BLaER1 treated with 17β-estradiol and CSF1 and Interleukin-3, amounts not matched to agents 10 nM and 100 nM (cell line): ENCODE measurements at regions not wholly inside any gene's neighbourhood (a gene's known extent, or its start where the extent isn't known, plus 50 kb on each side); places are given as distances from the start of the nearest gene placed in this dataset.

Experiments
- H3K27ac ChIP-seq, 11 experiments: shearing (Covaris generic); formaldehyde crosslinking; 2 replicates each; pipeline ENCODE4 v1.8.1; 2022
- H3K27me3 ChIP-seq, 11 experiments: shearing (Covaris generic); formaldehyde crosslinking; 2 replicates each; pipeline ENCODE4 v1.8.1; 2022
- H3K36me3 ChIP-seq, 11 experiments: shearing (Covaris generic); formaldehyde crosslinking; 2 replicates each; pipeline ENCODE4 v1.8.1; 2022
- H3K4me1 ChIP-seq, 10 experiments: shearing (Covaris generic); formaldehyde crosslinking; 2 replicates each; pipeline ENCODE4 v1.8.1; 2022
- H3K4me2 ChIP-seq, 11 experiments: shearing (Covaris generic); formaldehyde crosslinking; 2 replicates each; pipeline ENCODE4 v1.8.1; 2022
- H3K4me3 ChIP-seq, 10 experiments: shearing (Covaris generic); formaldehyde crosslinking; 2 replicates each; pipeline ENCODE4 v1.8.1; 2022
- H3K9ac ChIP-seq, 11 experiments: shearing (Covaris generic); formaldehyde crosslinking; 2 replicates each; pipeline ENCODE4 v1.8.1; 2022
- H3K9me3 ChIP-seq, 11 experiments: shearing (Covaris generic); formaldehyde crosslinking; replicated peaks in 1 of 11; 2 replicates each; pipeline ENCODE4 v1.8.1; 2022
- H4K20me1 ChIP-seq, 11 experiments: shearing (Covaris generic); formaldehyde crosslinking; 2 replicates each; pipeline ENCODE4 v1.8.1; 2022
- Cebpa-rat ChIP-seq, 11 experiments: shearing (Covaris generic); IDR thresholded peaks; 2 replicates each; pipeline ENCODE4 v1.8.1; 2022

GRCh38 chr2:61759718-61760117 is 94.1 kb downstream of the FAM161A start:
- peaks cover 3 to 9% (median 4%) of the 10 kb centered on the region in 11 experiments; a peak in 21 of 22 replicates for H3K9me3 ChIP-seq
- H3K4me2 ChIP-seq = peak overlapping the region in 2 of 11 experiments; percentile 6 to 22; a peak in 1 of 22 replicates
- H3K9ac ChIP-seq = no peak overlapping the region
- no peaks in the 10 kb centered on the region for H3K27me3 ChIP-seq
- TF ChIP-seq Cebpa-rat (IDR thresholded peaks at IDR 0.05) = no peak
- H4K20me1 ChIP-seq = no peaks in the 10 kb centered on the region
- no peak overlapping the region for H3K27ac ChIP-seq
- H3K4me1 ChIP-seq = peaks cover 0 to 23% (median 6%) of the 10 kb centered on the region in 10 experiments; a peak in 12 of 20 replicates
- no peak overlapping the region for H3K4me3 ChIP-seq
- no peaks in the 10 kb centered on the region for H3K36me3 ChIP-seq

- Histone ChIP-seq H3K9me3 (peaks cover 0 to 8% (median 3%) of the 10 kb centered on the region in 11 experiments; a peak in 7 of 22 replicates), H3K9ac (no peak overlapping the region), H3K36me3 (no peaks in the 10 kb centered on the region; a peak in 1 of 22 replicates), H4K20me1 (no peaks in the 10 kb centered on the region), H3K27me3 (no peaks in the 10 kb centered on the region), H3K4me1 (peaks cover 0 to 23% (median 6%) of the 10 kb centered on the region in 10 experiments; a peak in 11 of 20 replicates), H3K4me2 (peak overlapping the region in 3 of 11 experiments; percentile 13 to 26 (median 22); a peak in 1 of 22 replicates), H3K27ac (no peak overlapping the region), H3K4me3 (no peak overlapping the region)
- peak in 2 of 11 experiments; percentile 15 to 29; a peak in 1 of 22 replicates for TF ChIP-seq Cebpa-rat (IDR thresholded peaks at IDR 0.05)
Observed at GRCh38 chr2:61759005-61759404, 94.9 kb downstream of the FAM161A start.

DNA sequence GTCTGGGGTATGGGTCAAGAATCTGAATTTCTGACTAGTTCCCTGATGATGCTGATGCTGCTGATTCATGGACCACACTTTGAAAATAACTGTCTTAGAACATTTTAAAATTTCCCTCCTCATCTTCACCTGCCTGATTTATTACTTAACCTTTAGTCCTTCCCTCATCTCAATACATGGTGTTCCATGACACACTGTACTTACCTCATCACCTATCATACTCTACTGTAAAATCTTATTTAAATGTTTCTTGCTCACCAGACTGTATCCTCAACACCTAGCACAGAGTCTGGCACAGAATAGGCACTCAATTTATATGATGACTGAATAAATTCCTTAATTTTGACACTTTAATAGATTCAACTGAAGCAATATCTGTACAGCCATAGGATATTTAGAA is 95.7 kb downstream of the FAM161A start:
- no peaks in the 10 kb centered on the region for H4K20me1 ChIP-seq
- H3K4me2 ChIP-seq = no peak overlapping the region
- no peaks in the 10 kb centered on the region; a peak in 1 of 22 replicates for H3K36me3 ChIP-seq
- H3K27me3 ChIP-seq = no peaks in the 10 kb centered on the region
- no peak overlapping the region for H3K4me3 ChIP-seq
- no peak overlapping the region for H3K27ac ChIP-seq
- no peak overlapping the region for H3K9ac ChIP-seq
- peaks cover 0 to 22% (median 4%) of the 10 kb centered on the region in 10 experiments; a peak in 11 of 20 replicates for H3K4me1 ChIP-seq
- no peak for TF ChIP-seq Cebpa-rat (IDR thresholded peaks at IDR 0.05)
- H3K9me3 ChIP-seq = peaks cover 6 to 14% (median 11%) of the 10 kb centered on the region in 11 experiments; a peak in 18 of 22 replicates

DNA sequence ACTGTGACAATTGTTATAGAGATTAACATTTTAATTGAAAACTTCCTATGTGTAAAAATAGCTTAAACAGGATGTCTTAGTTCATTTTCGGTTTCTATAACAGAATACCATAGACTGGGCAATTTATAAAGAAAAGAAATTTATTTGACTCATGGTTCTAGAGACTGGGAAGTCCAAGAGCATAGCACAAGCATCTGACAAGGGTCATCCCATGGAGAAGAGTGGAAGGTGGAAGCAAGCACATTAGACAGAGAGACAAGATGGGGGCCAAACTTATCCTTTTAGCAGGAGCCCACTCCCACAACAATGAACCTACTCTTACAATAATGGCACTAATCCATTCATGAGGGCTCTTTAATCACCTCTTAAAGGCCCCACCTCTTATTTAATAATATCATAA is 100.3 kb downstream of the FAM161A start:
- H3K4me3 ChIP-seq = no peak overlapping the region
- H3K9me3 ChIP-seq = peaks cover 6 to 19% (median 12%) of the 10 kb centered on the region in 11 experiments; a peak in 18 of 22 replicates
- no peaks in the 10 kb centered on the region for H3K27me3 ChIP-seq

DNA sequence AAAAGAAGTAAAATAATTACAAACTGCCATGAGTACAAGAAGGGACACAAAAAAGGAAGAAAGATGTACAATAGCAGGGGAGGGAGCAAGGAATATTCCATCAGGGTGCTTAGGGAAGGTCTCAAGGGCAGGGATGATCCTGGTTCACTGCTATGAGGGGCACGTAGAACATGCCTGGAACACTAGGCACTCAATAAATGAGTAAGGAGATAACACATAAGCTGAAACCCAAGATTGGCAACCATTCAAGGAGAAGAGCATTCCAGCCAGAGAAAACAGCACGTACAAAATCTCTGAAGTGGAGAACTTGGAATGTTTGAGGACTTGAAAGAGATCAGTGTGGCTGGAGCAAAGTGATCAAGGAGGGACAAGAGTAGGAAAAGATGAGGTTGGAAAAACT is 103.2 kb downstream of the FAM161A start:
- H3K9me3 ChIP-seq = peaks cover 6 to 19% (median 11%) of the 10 kb centered on the region in 11 experiments; a peak in 18 of 22 replicates
- TF ChIP-seq Cebpa-rat (IDR thresholded peaks at IDR 0.05) = no peak
- no peaks in the 10 kb centered on the region for H4K20me1 ChIP-seq
- no peaks in the 10 kb centered on the region; a peak in 1 of 22 replicates for H3K36me3 ChIP-seq
- H3K27ac ChIP-seq = no peak overlapping the region
- H3K4me2 ChIP-seq = no peak overlapping the region
- H3K4me3 ChIP-seq = no peak overlapping the region
- H3K4me1 ChIP-seq = no peaks in the 10 kb centered on the region
- no peak overlapping the region for H3K9ac ChIP-seq
- no peaks in the 10 kb centered on the region for H3K27me3 ChIP-seq

More for the DNA sequence above, 100.3 kb downstream of the FAM161A start:
- Histone ChIP-seq H3K9ac (no peak overlapping the region), H3K27ac (no peak overlapping the region), H4K20me1 (no peaks in the 10 kb centered on the region), H3K36me3 (no peaks in the 10 kb centered on the region; a peak in 1 of 22 replicates), H3K4me2 (no peak overlapping the region), H3K4me1 (no peaks in the 10 kb centered on the region)
- no peak for TF ChIP-seq Cebpa-rat (IDR thresholded peaks at IDR 0.05)

DNA sequence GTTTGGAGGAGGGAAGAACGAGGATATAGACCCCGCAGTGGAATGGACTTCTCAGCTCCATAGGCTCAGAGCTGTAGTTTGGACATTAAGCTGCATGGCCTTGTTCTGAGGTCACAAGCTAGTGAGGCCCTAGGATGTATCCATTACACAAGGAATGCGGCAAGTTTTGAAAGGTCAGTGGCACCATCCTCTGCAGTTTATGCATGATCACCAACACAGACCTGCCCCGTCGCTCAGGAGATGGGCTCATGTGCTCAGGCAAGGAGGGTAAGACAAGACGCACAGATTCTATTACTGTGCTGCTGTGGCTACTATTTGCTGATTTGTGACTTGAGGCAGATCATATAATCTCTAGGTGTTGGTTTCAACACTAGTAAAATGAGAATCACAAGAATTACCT is 110.9 kb downstream of the FAM161A start:
- Histone ChIP-seq H3K27me3 (no peaks in the 10 kb centered on the region), H3K4me1 (peaks cover 0 to 4% (median 0%) of the 10 kb centered on the region in 10 experiments; a peak in 1 of 20 replicates), H4K20me1 (no peaks in the 10 kb centered on the region), H3K36me3 (no peaks in the 10 kb centered on the region), H3K9ac (no peak overlapping the region), H3K4me2 (no peak overlapping the region), H3K9me3 (no peaks in the 10 kb centered on the region), H3K27ac (no peak overlapping the region), H3K4me3 (no peak overlapping the region)
- no peak for TF ChIP-seq Cebpa-rat (IDR thresholded peaks at IDR 0.05)

DNA sequence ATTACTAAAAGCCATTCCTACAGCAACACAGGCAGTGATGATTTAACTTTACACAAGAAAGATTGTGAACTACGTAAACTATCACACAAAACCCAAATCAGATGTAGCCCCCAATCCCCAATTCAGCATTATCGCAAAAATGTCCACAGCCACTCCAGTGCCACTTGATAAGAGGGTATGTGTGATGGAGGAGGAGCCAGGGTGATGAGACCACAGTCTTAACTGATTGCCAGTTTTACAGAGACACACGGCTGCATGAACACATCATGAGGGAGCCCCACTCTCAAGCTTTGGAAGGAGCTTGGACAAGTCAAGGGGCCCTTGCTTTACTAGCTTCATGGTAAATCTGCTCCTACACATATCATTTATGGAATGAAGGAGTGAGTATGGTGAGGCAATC is 116.0 kb downstream of the FAM161A start:
- no peaks in the 10 kb centered on the region for H3K27me3 ChIP-seq
- no peak overlapping the region for H3K9ac ChIP-seq
- H3K36me3 ChIP-seq = no peaks in the 10 kb centered on the region
- peaks cover 0 to 4% (median 0%) of the 10 kb centered on the region in 10 experiments; a peak in 1 of 20 replicates for H3K4me1 ChIP-seq
- no peak overlapping the region for H3K4me3 ChIP-seq
- H3K9me3 ChIP-seq = no peaks in the 10 kb centered on the region
- no peaks in the 10 kb centered on the region for H4K20me1 ChIP-seq
- H3K27ac ChIP-seq = no peak overlapping the region
- no peak overlapping the region for H3K4me2 ChIP-seq
- TF ChIP-seq Cebpa-rat (IDR thresholded peaks at IDR 0.05) = no peak

- Histone ChIP-seq H3K4me3 (no peak overlapping the region), H3K4me2 (no peak overlapping the region), H3K36me3 (no peaks in the 10 kb centered on the region), H3K9me3 (no peaks in the 10 kb centered on the region), H3K27ac (no peak overlapping the region), H3K27me3 (no peaks in the 10 kb centered on the region), H3K4me1 (peaks cover 0 to 4% (median 0%) of the 10 kb centered on the region in 10 experiments; a peak in 1 of 20 replicates), H3K9ac (no peak overlapping the region), H4K20me1 (no peaks in the 10 kb centered on the region)
- no peak for TF ChIP-seq Cebpa-rat (IDR thresholded peaks at IDR 0.05)
Observed at GRCh38 chr2:61736953-61737352, 116.9 kb downstream of the FAM161A start.

DNA sequence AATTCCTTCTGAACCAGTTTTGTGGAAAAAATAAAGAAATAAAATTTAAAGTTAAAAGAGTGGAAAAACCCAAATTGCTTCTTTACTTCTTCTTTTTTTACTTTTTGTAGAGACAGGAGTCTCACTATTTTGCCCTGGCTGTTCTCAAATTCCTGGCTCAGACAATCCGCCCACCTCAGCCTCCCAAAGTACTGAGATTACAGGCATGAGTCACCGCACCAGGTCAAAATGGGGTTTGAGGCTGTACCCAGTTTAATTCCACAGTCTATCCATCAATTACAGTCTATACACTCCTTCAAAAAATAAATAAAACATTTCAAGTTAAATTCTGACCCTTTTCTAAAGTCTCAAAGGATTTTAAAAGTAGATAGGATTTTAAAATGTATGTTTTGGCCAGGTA is 120.3 kb downstream of the FAM161A start:
- Histone ChIP-seq H3K27me3 (no peaks in the 10 kb centered on the region), H3K36me3 (no peaks in the 10 kb centered on the region), H3K4me1 (peaks cover 0 to 1% (median 0%) of the 10 kb centered on the region in 10 experiments; a peak in 1 of 20 replicates), H3K4me2 (no peak overlapping the region), H3K4me3 (no peak overlapping the region), H3K9me3 (peaks cover 0 to 7% (median 5%) of the 10 kb centered on the region in 11 experiments; a peak in 12 of 22 replicates), H4K20me1 (no peaks in the 10 kb centered on the region), H3K9ac (no peak overlapping the region), H3K27ac (no peak overlapping the region)
- no peak for TF ChIP-seq Cebpa-rat (IDR thresholded peaks at IDR 0.05)

GRCh38 chr2:61732787-61733186 is 121.1 kb downstream of the FAM161A start:
- Histone ChIP-seq H3K4me1 (peaks cover 0 to 2% (median 0%) of the 10 kb centered on the region in 10 experiments; a peak in 1 of 20 replicates), H3K9ac (no peak overlapping the region), H3K27me3 (no peaks in the 10 kb centered on the region), H3K36me3 (no peaks in the 10 kb centered on the region), H3K9me3 (peaks cover 0 to 14% (median 6%) of the 10 kb centered on the region in 11 experiments; a peak in 12 of 22 replicates), H3K4me2 (no peak overlapping the region), H3K4me3 (no peak overlapping the region), H4K20me1 (no peaks in the 10 kb centered on the region), H3K27ac (no peak overlapping the region)
- TF ChIP-seq Cebpa-rat (IDR thresholded peaks at IDR 0.05) = no peak
